Stimulated activated CD4-positive, alpha-beta T cell treated with anti-CD3 and anti-CD28 coated beads, Interleukin-1b, Interleukin-23, amount 100 ng/mL, for 4 hours (primary cell): ENCODE measurements at regions not wholly inside any gene's neighbourhood (a gene's known extent, or its start where the extent isn't known, plus 50 kb on each side); places are given as distances from the start of the nearest gene placed in this dataset.
"Not testable (repeated sequence)": the region's sequence is repeated elsewhere in the genome, so short reads cannot be mapped to it uniquely, and the experiment has no call there.

Experiments
- DNase-seq, 2 donors: peaks; one replicate each; pipeline ENCODE4 v3.0.0-alpha.2; 2020; ENCODE audit warnings: low read depth in 2 of 2

- no peak for DNase-seq
Observed at GRCh38 chr5:74403771-74404170, 236.8 kb downstream of the ENC1 start.

GRCh38 chr5:74402553-74402952 is 238.0 kb downstream of the ENC1 start:
- no peak for DNase-seq

GRCh38 chr5:74401946-74402320 is 238.6 kb downstream of the ENC1 start:
- DNase-seq: no peak

GRCh38 chr5:74401281-74401945 is 239.1 kb downstream of the ENC1 start:
- no peak for DNase-seq

- no peak for DNase-seq
Observed at GRCh38 chr5:74400067-74400466, 240.5 kb downstream of the ENC1 start.

- DNase-seq: no peak
Observed at GRCh38 chr5:74396913-74397622, 243.5 kb downstream of the ENC1 start.

- DNase-seq: no peak
Observed at GRCh38 chr5:74394916-74395880, 245.3 kb downstream of the ENC1 start.

GRCh38 chr5:74394528-74394915 is 246.0 kb downstream of the ENC1 start:
- DNase-seq: no peak

- no peak for DNase-seq
Observed at GRCh38 chr5:74393943-74394342, 246.6 kb downstream of the ENC1 start.

GRCh38 chr5:74392711-74393351 is 247.7 kb downstream of the ENC1 start:
- no peak for DNase-seq

GRCh38 chr5:74391410-74391809 is 249.1 kb downstream of the ENC1 start:
- no peak for DNase-seq

- no peak for DNase-seq
Observed at GRCh38 chr5:74390822-74391221, 249.7 kb downstream of the ENC1 start.

GRCh38 chr5:74390306-74390637 is 250.3 kb downstream of the ENC1 start:
- no peak for DNase-seq

- no peak for DNase-seq
Observed at GRCh38 chr5:74389531-74390305, 250.8 kb downstream of the ENC1 start.

- not testable (repeated sequence) for DNase-seq
Observed at GRCh38 chr5:74388411-74388810, 252.1 kb downstream of the ENC1 start.

- DNase-seq: no peak
Observed at GRCh38 chr5:74386571-74387334, 253.8 kb downstream of the ENC1 start.

- DNase-seq: no peak
Observed at GRCh38 chr5:74384851-74385250, 255.7 kb downstream of the ENC1 start.

GRCh38 chr5:74382987-74383593 is 257.4 kb downstream of the ENC1 start:
- DNase-seq: no peak

GRCh38 chr5:74382123-74382855 is 258.2 kb downstream of the ENC1 start:
- no peak for DNase-seq
